ENCODE measurements at regions not wholly inside any gene's neighbourhood (a gene's known extent, or its start where the extent isn't known, plus 50 kb on each side); places are given as distances from the start of the nearest gene placed in this dataset.
A peak's percentile ranks its signal among the peaks of the same experiment; 100 is the strongest.
"Not testable (repeated sequence)": the region's sequence is repeated elsewhere in the genome, so short reads cannot be mapped to it uniquely, and the experiment has no call there.

DNA sequence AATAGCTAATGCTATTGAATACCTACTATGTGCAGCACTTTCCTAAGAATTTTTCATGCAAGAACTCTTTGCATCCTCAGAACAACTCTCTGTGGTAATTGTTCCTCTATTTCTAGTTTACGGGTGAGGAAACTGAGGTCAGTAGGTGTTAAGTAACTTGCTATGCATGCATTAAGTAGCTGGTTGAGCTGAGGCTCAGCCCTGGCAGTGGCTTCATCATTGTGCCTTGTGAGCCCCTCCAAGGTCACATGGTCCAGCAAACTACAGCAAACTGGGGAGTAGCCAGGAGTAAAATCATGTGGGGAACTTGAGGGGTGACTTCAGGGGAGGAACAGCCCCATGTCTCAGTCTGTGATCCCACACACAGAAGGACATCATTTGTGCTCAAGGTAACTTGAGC lies 365.2 kb downstream of the BCL2L11 start:
- not testable (repeated sequence) for H3K27ac Mint-ChIP-seq; H3K27me3 Mint-ChIP-seq; H3K9me3 Mint-ChIP-seq; ATAC-seq (replicated peaks); H3K4me3 Mint-ChIP-seq; H3K4me1 Mint-ChIP-seq; H3K36me3 Mint-ChIP-seq (ENCODE audit: low read depth)

GRCh38 chr2:111488451-111488850 lies 367.7 kb downstream of the BCL2L11 start:
- not testable (repeated sequence) for H3K27ac Mint-ChIP-seq, H3K9me3 Mint-ChIP-seq

GRCh38 chr2:111489460-111489859 lies 368.7 kb downstream of the BCL2L11 start:
- ATAC-seq (replicated peaks); H3K4me1 Mint-ChIP-seq; H3K27ac Mint-ChIP-seq; H3K4me3 Mint-ChIP-seq; H3K36me3 Mint-ChIP-seq (ENCODE audit: low read depth); H3K27me3 Mint-ChIP-seq; H3K9me3 Mint-ChIP-seq: not testable (repeated sequence)

More at GRCh38 chr2:111488451-111488850, 367.7 kb downstream of the BCL2L11 start:
- H3K4me3 Mint-ChIP-seq; H3K27me3 Mint-ChIP-seq; ATAC-seq (replicated peaks); H3K36me3 Mint-ChIP-seq (ENCODE audit: low read depth); H3K4me1 Mint-ChIP-seq: not testable (repeated sequence)

GRCh38 chr2:111491181-111491580 lies 370.5 kb downstream of the BCL2L11 start:
- H3K27me3 Mint-ChIP-seq; H3K4me1 Mint-ChIP-seq; H3K9me3 Mint-ChIP-seq; H3K36me3 Mint-ChIP-seq (ENCODE audit: low read depth): not testable (repeated sequence)
- ATAC-seq (replicated peaks): peak; percentile 37
- Mint-ChIP-seq H3K27ac (peak overlapping the region; percentile 74), H3K4me3 (peak overlapping the region; percentile 85)

- H3K4me1 Mint-ChIP-seq; H3K9me3 Mint-ChIP-seq; ATAC-seq (replicated peaks); H3K36me3 Mint-ChIP-seq (ENCODE audit: low read depth); H3K27me3 Mint-ChIP-seq: not testable (repeated sequence)
- H3K4me3 Mint-ChIP-seq: peak overlapping the region; percentile 85
- peak overlapping the region; percentile 74 for H3K27ac Mint-ChIP-seq
These were observed 370.9 kb downstream of the BCL2L11 start for GRCh38 chr2:111491614-111492013.

DNA sequence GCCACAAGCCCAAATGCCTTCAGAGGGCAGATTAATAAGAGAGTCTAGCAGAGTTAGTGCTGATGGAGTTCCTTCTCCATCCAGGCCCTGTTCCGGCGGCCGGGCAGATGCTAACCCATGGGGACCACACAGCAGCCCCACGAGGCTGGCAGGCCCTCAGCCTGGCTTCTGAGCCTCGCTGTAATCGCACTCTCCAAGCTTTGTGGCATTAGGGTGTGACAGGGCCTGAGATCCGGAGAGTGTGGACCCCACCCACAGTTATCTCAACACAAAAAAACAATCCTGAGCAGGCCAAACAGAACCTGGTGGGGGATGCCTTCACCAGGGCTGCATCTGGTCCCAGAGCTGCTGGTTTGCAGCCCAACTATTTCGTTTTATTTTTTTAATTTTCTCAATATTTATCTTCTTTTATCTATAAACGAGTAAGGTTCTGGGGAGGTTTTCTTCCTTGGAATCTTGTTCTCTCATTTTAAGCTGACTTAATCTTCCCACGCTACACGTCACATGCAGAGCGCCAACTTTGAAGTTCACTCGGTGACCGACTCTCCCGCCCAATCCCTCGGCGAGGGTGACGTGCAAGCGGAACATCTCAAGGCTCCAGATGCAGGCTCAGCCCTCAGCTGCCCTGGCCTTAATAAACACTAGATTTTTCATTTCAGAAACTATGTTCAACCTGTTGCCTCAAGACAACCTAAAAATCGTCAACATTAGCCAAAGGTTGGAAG lies 372.4 kb downstream of the BCL2L11 start:
- not testable (repeated sequence) for H3K27me3 Mint-ChIP-seq; H3K9me3 Mint-ChIP-seq; H3K4me1 Mint-ChIP-seq; H3K36me3 Mint-ChIP-seq (ENCODE audit: low read depth)
- peak overlapping the region; percentile 82 for H3K27ac Mint-ChIP-seq
- H3K4me3 Mint-ChIP-seq: peak overlapping the region; percentile 75
- peak; percentile 52 for ATAC-seq (replicated peaks)

- ATAC-seq (replicated peaks): peak; percentile 79
- Mint-ChIP-seq H3K4me3 (peak overlapping the region; percentile 75), H3K27ac (peak overlapping the region; percentile 82)
- H3K4me1 Mint-ChIP-seq; H3K36me3 Mint-ChIP-seq (ENCODE audit: low read depth); H3K9me3 Mint-ChIP-seq; H3K27me3 Mint-ChIP-seq: not testable (repeated sequence)
These were observed 373.0 kb downstream of the BCL2L11 start for GRCh38 chr2:111493720-111494078.

DNA sequence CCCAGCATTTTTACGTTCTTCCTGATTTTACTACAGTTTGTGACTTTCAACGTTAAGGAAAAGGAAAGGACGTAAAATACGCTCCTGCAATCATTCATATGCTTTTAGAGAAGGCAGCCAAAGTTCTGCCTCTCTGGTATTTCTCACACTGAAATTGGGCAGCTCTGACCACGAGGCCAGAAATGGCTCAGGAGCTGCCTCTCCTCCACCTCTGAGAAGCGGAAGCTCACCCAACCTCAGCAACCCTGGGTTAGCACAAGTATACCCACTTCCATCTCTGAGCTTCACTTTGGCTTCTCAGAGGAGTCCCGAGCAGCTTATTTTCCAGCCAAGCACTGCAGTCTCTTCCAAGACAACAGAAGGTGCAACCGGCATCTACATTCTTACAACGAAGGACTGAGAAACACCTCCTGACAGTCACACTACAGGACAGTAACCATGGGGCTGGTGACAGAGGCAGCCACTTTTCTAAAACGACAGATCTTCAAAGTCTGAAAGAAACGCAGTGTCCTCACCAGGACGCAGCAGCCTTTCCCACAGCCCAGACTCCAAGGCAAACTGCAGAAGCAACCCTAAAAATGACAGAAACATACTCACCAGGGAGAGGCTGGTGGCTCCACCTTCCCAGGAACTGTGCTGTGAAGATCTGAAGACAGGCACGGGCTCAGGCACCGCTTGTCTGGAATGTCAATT lies 373.7 kb downstream of the BCL2L11 start:
- H3K27ac Mint-ChIP-seq: peak overlapping the region; percentile 82
- not testable (repeated sequence) for H3K36me3 Mint-ChIP-seq (ENCODE audit: low read depth); H3K27me3 Mint-ChIP-seq; H3K4me1 Mint-ChIP-seq; H3K9me3 Mint-ChIP-seq
- peak overlapping the region; percentile 75 for H3K4me3 Mint-ChIP-seq
- ATAC-seq (replicated peaks): peak; percentile 59

DNA sequence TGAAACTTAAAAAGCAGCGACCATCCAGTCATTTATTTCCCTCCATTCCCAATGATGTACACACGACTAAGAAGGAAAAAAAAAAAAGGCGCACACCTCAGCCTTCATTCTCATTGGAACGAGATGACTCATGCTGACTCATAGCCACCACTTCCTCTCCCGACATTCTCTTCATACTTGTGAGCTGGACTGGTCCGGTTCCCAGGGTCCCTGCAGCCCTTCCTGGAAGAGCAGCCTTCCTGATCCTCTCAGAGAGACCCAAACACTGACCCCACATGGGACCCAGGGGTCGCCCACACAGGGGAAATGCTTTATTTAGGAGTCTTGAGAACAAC lies 374.2 kb downstream of the BCL2L11 start:
- H3K9me3 Mint-ChIP-seq; H3K27ac Mint-ChIP-seq; H3K4me1 Mint-ChIP-seq; H3K36me3 Mint-ChIP-seq (ENCODE audit: low read depth); H3K27me3 Mint-ChIP-seq: not testable (repeated sequence)
- peak overlapping the region; percentile 75 for H3K4me3 Mint-ChIP-seq
- peak; percentile 48 for ATAC-seq (replicated peaks)

DNA sequence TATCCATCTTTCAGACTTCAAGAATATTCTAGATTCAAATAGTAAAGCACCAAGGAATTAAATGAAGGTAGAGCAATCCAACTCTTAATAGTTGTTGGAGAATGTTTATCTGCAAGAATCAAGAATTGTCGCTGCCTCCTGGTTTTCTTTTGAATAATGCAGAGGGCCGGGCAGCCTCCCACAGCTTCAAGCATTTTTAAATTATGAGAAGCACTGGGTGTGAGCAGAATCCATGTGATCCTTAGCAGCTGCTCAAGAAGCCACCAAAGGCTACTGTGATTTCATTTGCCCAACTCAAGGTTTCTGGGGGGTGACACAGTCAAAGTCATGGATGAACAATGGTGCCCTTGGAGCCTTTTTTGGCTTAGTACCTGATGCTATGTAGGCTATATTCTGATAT lies 374.9 kb downstream of the BCL2L11 start:
- not testable (repeated sequence) for H3K9me3 Mint-ChIP-seq, H3K27ac Mint-ChIP-seq

DNA sequence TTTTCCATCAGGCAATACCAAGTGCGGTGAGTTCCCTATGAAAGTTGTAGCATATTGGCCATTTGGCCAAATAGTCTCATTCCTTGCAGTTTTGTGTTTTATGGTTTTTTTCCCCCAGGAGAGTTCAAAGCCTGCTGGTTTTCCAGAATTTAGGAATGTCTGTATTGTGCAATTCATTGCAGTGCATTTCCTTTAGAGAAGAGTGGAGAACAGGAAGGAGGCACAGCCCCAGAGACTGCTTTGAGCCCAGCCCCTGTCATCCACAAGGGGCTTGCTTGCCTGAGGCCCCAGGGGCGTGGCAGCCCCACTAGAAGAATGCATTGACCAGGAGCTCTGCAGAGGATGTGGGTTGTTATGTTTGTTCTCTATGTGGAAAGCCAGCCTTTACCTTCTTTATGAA lies 375.5 kb downstream of the BCL2L11 start:
- H3K36me3 Mint-ChIP-seq (ENCODE audit: low read depth); H3K4me3 Mint-ChIP-seq; ATAC-seq (replicated peaks); H3K9me3 Mint-ChIP-seq; H3K27ac Mint-ChIP-seq; H3K27me3 Mint-ChIP-seq; H3K4me1 Mint-ChIP-seq: not testable (repeated sequence)

More for the DNA sequence above, 374.9 kb downstream of the BCL2L11 start:
- ATAC-seq (replicated peaks); H3K4me3 Mint-ChIP-seq; H3K36me3 Mint-ChIP-seq (ENCODE audit: low read depth); H3K27me3 Mint-ChIP-seq; H3K4me1 Mint-ChIP-seq: not testable (repeated sequence)

- H3K4me1 Mint-ChIP-seq; H3K9me3 Mint-ChIP-seq; ATAC-seq (replicated peaks); H3K36me3 Mint-ChIP-seq (ENCODE audit: low read depth); H3K27ac Mint-ChIP-seq; H3K27me3 Mint-ChIP-seq; H3K4me3 Mint-ChIP-seq: not testable (repeated sequence)
These were observed 376.1 kb downstream of the BCL2L11 start for GRCh38 chr2:111496860-111497259.

DNA sequence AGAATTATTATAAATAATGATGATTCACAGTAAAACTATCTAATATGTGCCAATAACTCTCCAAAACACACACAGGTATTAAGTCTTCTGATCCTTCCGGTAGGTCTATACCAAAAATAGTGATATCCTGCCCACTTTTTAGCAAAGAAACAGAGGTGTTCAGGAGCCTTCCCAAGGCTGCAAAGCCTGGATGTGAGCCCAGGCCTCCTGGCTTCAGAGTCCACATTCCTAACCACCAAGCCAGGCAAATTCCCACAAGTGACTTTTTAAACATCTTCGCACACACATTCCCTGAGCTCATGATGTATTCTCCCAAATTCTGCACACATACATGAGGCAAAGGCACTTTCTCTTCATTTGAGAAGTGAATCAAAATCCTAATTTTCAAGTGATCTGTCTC lies 376.6 kb downstream of the BCL2L11 start:
- ATAC-seq (replicated peaks); H3K27ac Mint-ChIP-seq; H3K4me1 Mint-ChIP-seq; H3K4me3 Mint-ChIP-seq; H3K9me3 Mint-ChIP-seq; H3K27me3 Mint-ChIP-seq; H3K36me3 Mint-ChIP-seq (ENCODE audit: low read depth): not testable (repeated sequence)

DNA sequence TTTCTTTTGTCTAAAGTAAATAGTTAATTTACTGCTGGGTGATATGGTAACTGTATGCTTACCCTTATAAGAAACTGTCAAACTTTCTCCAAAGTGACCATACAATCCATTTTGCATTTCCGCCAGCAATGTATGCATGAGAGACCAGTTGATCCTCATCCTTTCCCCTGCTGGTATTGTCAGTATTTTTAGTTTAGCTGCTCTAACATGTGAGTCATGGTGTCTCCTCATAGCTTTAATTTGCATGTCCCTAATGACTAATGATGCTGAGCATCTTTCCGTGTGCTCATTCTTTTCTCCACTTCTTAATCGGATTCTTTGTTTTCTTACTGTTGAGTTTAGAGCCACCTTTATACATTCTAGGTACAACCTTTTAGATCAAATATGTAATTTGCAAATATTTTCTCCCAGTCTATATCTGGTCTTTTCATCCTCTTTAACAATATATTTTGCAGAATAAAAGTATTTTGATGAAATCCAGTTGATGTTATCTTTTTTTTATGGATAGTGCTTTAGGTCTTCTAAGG lies 379.9 kb downstream of the BCL2L11 start:
- peak; percentile 62 for ATAC-seq (replicated peaks)
- H3K27me3 Mint-ChIP-seq; H3K4me3 Mint-ChIP-seq; H3K9me3 Mint-ChIP-seq; H3K36me3 Mint-ChIP-seq (ENCODE audit: low read depth); H3K27ac Mint-ChIP-seq: not testable (repeated sequence)
- H3K4me1 Mint-ChIP-seq: peaks cover 11% of the 10 kb centered on the region

GRCh38 chr2:111503844-111504570 lies 380.0 kb downstream of the ANAPC1 start:
- H3K36me3 Mint-ChIP-seq (ENCODE audit: low read depth); H3K9me3 Mint-ChIP-seq; H3K27me3 Mint-ChIP-seq: not testable (repeated sequence)
- peak; percentile 62 for ATAC-seq (replicated peaks)
- Mint-ChIP-seq H3K4me1 (peaks cover 25% of the 10 kb centered on the region), H3K27ac (peak overlapping the region; percentile 89), H3K4me3 (peak overlapping the region; percentile 67)
